SK-N-SH (cell line): ENCODE measurements at regions not wholly inside any gene's neighbourhood (a gene's known extent, or its start where the extent isn't known, plus 50 kb on each side); places are given as distances from the start of the nearest gene placed in this dataset.

Experiments used
- CHD2 ChIP-seq: fragments of 150-350 bp; IDR thresholded peaks from 2 replicates; pipeline ENCODE4 v1.6.1; 2018; ENCODE audit warnings: low read length; ENCODE audit not compliant: partially characterized antibody
- EP300 ChIP-seq, 2 experiments: IDR thresholded peaks; 2 replicates each; pipeline versions ENCODE4 v1.4.0 to v1.6.1; 2012; ENCODE audit warnings: borderline replicate concordance in 1 of 2, low read depth in 1 of 2, low read length in 1 of 2
- FOXJ3 ChIP-seq: sonication (generic); formaldehyde crosslinking; IDR thresholded peaks from 2 replicates; pipeline ENCODE4 v1.5.1; 2020; ENCODE audit warnings: mild to moderate bottlenecking, missing genetic modification reagents
- POLR2AphosphoS5 ChIP-seq: IDR thresholded peaks from 2 replicates; pipeline ENCODE4 v1.6.1; 2012; ENCODE audit warnings: low read depth, low read length
- RAD21 ChIP-seq: IDR thresholded peaks from 2 replicates; pipeline ENCODE4 v1.6.1; 2012; ENCODE audit warnings: mild to moderate bottlenecking, low read length
- SIN3A ChIP-seq: IDR thresholded peaks from 2 replicates; pipeline ENCODE4 v1.6.1; 2012; ENCODE audit warnings: low read depth, mild to moderate bottlenecking, low read length, moderate library complexity, borderline replicate concordance
- TAF1 ChIP-seq: IDR thresholded peaks from 2 replicates; pipeline ENCODE4 v1.6.1; 2012; ENCODE audit warnings: low read depth, mild to moderate bottlenecking, low read length, moderate library complexity, borderline replicate concordance
- TCF12 ChIP-seq: IDR thresholded peaks from 2 replicates; pipeline ENCODE4 v1.4.0; 2012
- TEAD4 ChIP-seq: IDR thresholded peaks from 2 replicates; pipeline ENCODE4 v1.4.0; 2012; ENCODE audit warnings: mild to moderate bottlenecking, borderline replicate concordance; ENCODE audit not compliant: insufficient read depth
- TF ChIP-seq, protein P1 (sequence below): IDR thresholded peaks from 2 replicates; pipeline ENCODE4; 2012
- TF ChIP-seq, protein P2 (sequence below): fragments of 150-350 bp; IDR thresholded peaks from 2 replicates; pipeline ENCODE4 v1.6.1; 2017; ENCODE audit warnings: antibody characterized with exemption, low read length, low read depth, borderline replicate concordance
- TF ChIP-seq, protein P3 (sequence below): fragments of 200-600 bp; sonication (generic); IDR thresholded peaks from 2 replicates; pipeline ENCODE4 v1.6.1; 2017; ENCODE audit warnings: antibody characterized with exemption, mild to moderate bottlenecking, moderate library complexity

DNA sequence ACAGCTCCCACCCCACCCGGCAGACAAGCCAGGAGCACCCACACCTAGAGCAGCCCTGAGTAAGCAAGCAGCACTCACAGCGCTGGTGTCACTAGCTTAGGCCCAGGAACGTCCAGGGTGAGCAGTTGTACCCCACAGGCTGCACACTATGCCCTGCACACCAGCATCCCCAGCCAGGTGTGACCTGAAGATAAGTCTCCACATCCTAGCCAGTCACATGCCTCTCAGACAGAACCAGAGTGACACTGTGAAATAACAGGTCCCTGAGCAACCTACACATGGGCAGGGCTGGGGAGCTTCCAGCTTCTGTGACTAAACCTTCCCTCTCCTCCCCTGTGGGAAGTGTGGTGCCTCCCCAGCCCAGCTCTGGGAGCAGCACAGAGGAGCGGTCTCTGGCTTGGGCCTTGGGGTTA is 253.6 kb downstream of the UACA start:
- TF ChIP-seq RAD21 (no peak), SIN3A (no peak), POLR2AphosphoS5 (no peak), TAF1 (no peak), CHD2 (no peak), TCF12 (no peak), TEAD4 (no peak), FOXJ3 (CRISPR knock-in tag) (no peak), EP300 (IDR thresholded peaks at IDR 0.05; ENCODE audit: borderline replicate concordance in 1 of 2, low read depth in 1 of 2, low read length in 1 of 2) (no peak)
- TF ChIP-seq, protein P1, sequence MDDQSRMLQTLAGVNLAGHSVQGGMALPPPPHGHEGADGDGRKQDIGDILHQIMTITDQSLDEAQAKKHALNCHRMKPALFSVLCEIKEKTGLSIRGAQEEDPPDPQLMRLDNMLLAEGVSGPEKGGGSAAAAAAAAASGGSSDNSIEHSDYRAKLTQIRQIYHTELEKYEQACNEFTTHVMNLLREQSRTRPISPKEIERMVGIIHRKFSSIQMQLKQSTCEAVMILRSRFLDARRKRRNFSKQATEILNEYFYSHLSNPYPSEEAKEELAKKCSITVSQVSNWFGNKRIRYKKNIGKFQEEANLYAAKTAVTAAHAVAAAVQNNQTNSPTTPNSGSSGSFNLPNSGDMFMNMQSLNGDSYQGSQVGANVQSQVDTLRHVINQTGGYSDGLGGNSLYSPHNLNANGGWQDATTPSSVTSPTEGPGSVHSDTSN, result no peak
- TF ChIP-seq, protein P2, sequence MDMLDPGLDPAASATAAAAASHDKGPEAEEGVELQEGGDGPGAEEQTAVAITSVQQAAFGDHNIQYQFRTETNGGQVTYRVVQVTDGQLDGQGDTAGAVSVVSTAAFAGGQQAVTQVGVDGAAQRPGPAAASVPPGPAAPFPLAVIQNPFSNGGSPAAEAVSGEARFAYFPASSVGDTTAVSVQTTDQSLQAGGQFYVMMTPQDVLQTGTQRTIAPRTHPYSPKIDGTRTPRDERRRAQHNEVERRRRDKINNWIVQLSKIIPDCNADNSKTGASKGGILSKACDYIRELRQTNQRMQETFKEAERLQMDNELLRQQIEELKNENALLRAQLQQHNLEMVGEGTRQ, result no peak
- TF ChIP-seq, protein P3, sequence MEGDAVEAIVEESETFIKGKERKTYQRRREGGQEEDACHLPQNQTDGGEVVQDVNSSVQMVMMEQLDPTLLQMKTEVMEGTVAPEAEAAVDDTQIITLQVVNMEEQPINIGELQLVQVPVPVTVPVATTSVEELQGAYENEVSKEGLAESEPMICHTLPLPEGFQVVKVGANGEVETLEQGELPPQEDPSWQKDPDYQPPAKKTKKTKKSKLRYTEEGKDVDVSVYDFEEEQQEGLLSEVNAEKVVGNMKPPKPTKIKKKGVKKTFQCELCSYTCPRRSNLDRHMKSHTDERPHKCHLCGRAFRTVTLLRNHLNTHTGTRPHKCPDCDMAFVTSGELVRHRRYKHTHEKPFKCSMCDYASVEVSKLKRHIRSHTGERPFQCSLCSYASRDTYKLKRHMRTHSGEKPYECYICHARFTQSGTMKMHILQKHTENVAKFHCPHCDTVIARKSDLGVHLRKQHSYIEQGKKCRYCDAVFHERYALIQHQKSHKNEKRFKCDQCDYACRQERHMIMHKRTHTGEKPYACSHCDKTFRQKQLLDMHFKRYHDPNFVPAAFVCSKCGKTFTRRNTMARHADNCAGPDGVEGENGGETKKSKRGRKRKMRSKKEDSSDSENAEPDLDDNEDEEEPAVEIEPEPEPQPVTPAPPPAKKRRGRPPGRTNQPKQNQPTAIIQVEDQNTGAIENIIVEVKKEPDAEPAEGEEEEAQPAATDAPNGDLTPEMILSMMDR, result no peak
